Testis (tissue), 2 donors: ENCODE measurements at regions not wholly inside any gene's neighbourhood (a gene's known extent, or its start where the extent isn't known, plus 50 kb on each side); places are given as distances from the start of the nearest gene placed in this dataset.

ENCODE experiments used
- DNase-seq: peaks from one replicate; pipeline ENCODE4 v3.0.0-alpha.2; 2019
- H3K27ac ChIP-seq, 2 donors: fragments of 200-600 bp; sonication (generic); one replicate each; pipeline ENCODE4 v1.5.1; 2019
- H3K27me3 ChIP-seq: fragments of 200-600 bp; sonication (generic); one replicate; pipeline ENCODE4 v1.5.1; 2019
- H3K36me3 ChIP-seq: fragments of 200-600 bp; sonication (generic); one replicate; pipeline ENCODE4 v1.5.1; 2017; ENCODE audit warnings: low read depth; ENCODE audit errors: missing control alignments
- H3K4me1 ChIP-seq: fragments of 200-600 bp; sonication (generic); one replicate; pipeline ENCODE4 v1.5.1; 2019
- H3K4me3 ChIP-seq, 2 donors: fragments of 200-600 bp; sonication (generic); one replicate each; pipeline ENCODE4 v1.5.1; 2017 to 2019
- H3K9me3 ChIP-seq: fragments of 200-600 bp; sonication (generic); one replicate; pipeline ENCODE4 v1.5.1; 2017
- CTCF ChIP-seq, 3 experiments: fragments of 450-650 bp in 2 of 3; fragments of 200-600 bp in 1 of 3; sonication (generic) in 1 of 3; IDR thresholded peaks; one replicate each; pipeline ENCODE4 v1.5.1; 2016 to 2019; ENCODE audit warnings: antibody characterized with exemption in 3 of 3, mild to moderate bottlenecking in 2 of 3, moderate library complexity in 1 of 3
- POLR2A ChIP-seq: fragments of 450-650 bp; IDR thresholded peaks from one replicate; pipeline ENCODE4 v1.6.1; 2017; ENCODE audit warnings: antibody characterized with exemption, mild to moderate bottlenecking, moderate library complexity
- WGBS, 2 donors: methylation state at CpG; one replicate each; pipeline ENCODE4 v1.1.5; 2018; 5-methylcytosine and 5-hydroxymethylcytosine counted together
- intact Hi-C: fragments of 100-400 bp; cut with DNase I; formaldehyde crosslinking; loops from one replicate; pipeline ENCODE4 v1.15.1; 2023; ENCODE audit warnings: low total_unique reads

- intact Hi-C loops = no loop called here
- 69 to 89% methylated on average over 1 of the region's 1 CpG for WGBS, 2 donors
- Histone ChIP-seq H3K9me3 (no peaks in the 10 kb centered on the region), H3K4me3 (no peak overlapping the region), H3K36me3 (no peaks in the 10 kb centered on the region), H3K4me1 (no peaks in the 10 kb centered on the region), H3K27me3 (no peaks in the 10 kb centered on the region), H3K27ac (no peak overlapping the region)
- no peak for TF ChIP-seq CTCF (IDR thresholded peaks at IDR 0.05)
- TF ChIP-seq POLR2A = no peak
- DNase-seq = no peak
Measured at GRCh38 chr20:53891306-53891894, 179.0 kb downstream of the BCAS1 start.

GRCh38 chr20:53890443-53891305, 179.7 kb downstream of the BCAS1 start:
- no peaks in the 10 kb centered on the region for H3K4me1 ChIP-seq
- no peaks in the 10 kb centered on the region for H3K9me3 ChIP-seq
- TF ChIP-seq CTCF (IDR thresholded peaks at IDR 0.05) (no peak), POLR2A (no peak)
- 81 to 85% methylated on average over 6 of the region's 6 CpGs for WGBS, 2 donors
- H3K36me3 ChIP-seq = no peaks in the 10 kb centered on the region
- no peak for DNase-seq
- H3K27ac ChIP-seq = no peak overlapping the region
- H3K27me3 ChIP-seq = no peaks in the 10 kb centered on the region
- no peak overlapping the region for H3K4me3 ChIP-seq
- intact Hi-C loops = no loop called here

- H3K36me3 ChIP-seq = no peaks in the 10 kb centered on the region
Measured at GRCh38 chr20:53889411-53890148, 180.8 kb downstream of the BCAS1 start.

GRCh38 chr20:53888951-53889350, 181.4 kb downstream of the BCAS1 start:
- Histone ChIP-seq H3K27ac (no peak overlapping the region), H3K36me3 (no peaks in the 10 kb centered on the region), H3K27me3 (no peaks in the 10 kb centered on the region), H3K4me3 (no peak overlapping the region), H3K9me3 (no peaks in the 10 kb centered on the region), H3K4me1 (no peaks in the 10 kb centered on the region)
- no peak for TF ChIP-seq CTCF (IDR thresholded peaks at IDR 0.05)
- TF ChIP-seq POLR2A = no peak
- WGBS, 2 donors = 87 to 92% methylated on average over 3 of the region's 3 CpGs
- DNase-seq = no peak
- intact Hi-C loops = no loop called here

More at GRCh38 chr20:53889411-53890148, 180.8 kb downstream of the BCAS1 start:
- TF ChIP-seq CTCF (IDR thresholded peaks at IDR 0.05) (no peak), POLR2A (no peak)
- Histone ChIP-seq H3K27me3 (no peaks in the 10 kb centered on the region), H3K4me1 (no peaks in the 10 kb centered on the region), H3K9me3 (no peaks in the 10 kb centered on the region), H3K27ac (no peak overlapping the region), H3K4me3 (no peak overlapping the region)
- intact Hi-C loops = no loop called here
- 95 to 96% methylated on average over 10 of the region's 10 CpGs for WGBS, 2 donors
- no peak for DNase-seq
